ENCODE measurements at regions not wholly inside any gene's neighbourhood (a gene's known extent, or its start where the extent isn't known, plus 50 kb on each side); places are given as distances from the start of the nearest gene placed in this dataset.
"Not testable (repeated sequence)": the region's sequence is repeated elsewhere in the genome, so short reads cannot be mapped to it uniquely, and the experiment has no call there.

- H3K4me3 ChIP-seq (ENCODE audit: low read length), result no peak overlapping the region
- no peaks in the 10 kb centered on the region for H3K9me3 ChIP-seq (ENCODE audit: insufficient read depth, low read depth, low read length)
- no peak overlapping the region for H3K27ac ChIP-seq (ENCODE audit: low read length)
- no peaks in the 10 kb centered on the region for H3K27me3 ChIP-seq (ENCODE audit: insufficient read depth, low read length)
- no peak overlapping the region for H3K9ac ChIP-seq (ENCODE audit: low read depth, low read length)
- no peaks in the 10 kb centered on the region for H3K36me3 ChIP-seq (ENCODE audit: insufficient read depth, low read depth, low read length)
- no peaks in the 10 kb centered on the region for H3K4me1 ChIP-seq (ENCODE audit: insufficient read depth, low read length)
Observed at GRCh38 chr5:18420711-18421110, 786.5 kb downstream of the TAF11L14 start.

DNA sequence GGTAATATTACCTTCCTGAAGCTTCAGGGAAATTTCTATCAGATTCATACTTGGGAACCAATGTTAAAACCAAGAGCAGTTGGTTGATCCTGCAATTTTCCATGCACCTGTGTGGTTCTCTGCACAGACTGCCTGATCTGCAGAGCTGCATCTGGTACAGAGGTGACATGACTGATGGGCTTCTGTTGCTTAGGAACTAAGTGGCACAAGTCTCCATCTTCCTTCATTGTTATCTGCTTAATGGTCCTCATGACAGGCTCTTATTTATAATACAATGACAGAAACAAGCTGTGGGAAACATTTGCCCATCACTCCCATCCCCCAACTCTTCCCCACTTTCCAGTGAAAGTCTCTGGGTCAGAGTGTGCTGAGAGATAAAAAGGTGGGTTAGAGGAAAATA is 799.1 kb downstream of the TAF11L14 start:
- no peak overlapping the region for H3K4me3 ChIP-seq (ENCODE audit: low read length)
- no peak overlapping the region for H3K9ac ChIP-seq (ENCODE audit: low read depth, low read length)
- no peaks in the 10 kb centered on the region for H3K36me3 ChIP-seq (ENCODE audit: insufficient read depth, low read depth, low read length)
- H3K27me3 ChIP-seq (ENCODE audit: insufficient read depth, low read length), result no peaks in the 10 kb centered on the region
- peaks cover 2% of the 10 kb centered on the region; the same call in 1 of the 2 replicates for H3K9me3 ChIP-seq (ENCODE audit: insufficient read depth, low read depth, low read length)
- no peak overlapping the region for H3K27ac ChIP-seq (ENCODE audit: low read length)
- no peaks in the 10 kb centered on the region for H3K4me1 ChIP-seq (ENCODE audit: insufficient read depth, low read length)

GRCh38 chr5:18438126-18438525 is 803.9 kb downstream of the TAF11L14 start:
- Histone ChIP-seq H3K36me3 (ENCODE audit: insufficient read depth, low read depth, low read length) (no peaks in the 10 kb centered on the region), H3K9me3 (ENCODE audit: insufficient read depth, low read depth, low read length) (peaks cover 16% of the 10 kb centered on the region; the same call in 1 of the 2 replicates), H3K4me1 (ENCODE audit: insufficient read depth, low read length) (no peaks in the 10 kb centered on the region), H3K4me3 (ENCODE audit: low read length) (no peak overlapping the region), H3K9ac (ENCODE audit: low read depth, low read length) (no peak overlapping the region), H3K27ac (ENCODE audit: low read length) (no peak overlapping the region), H3K27me3 (ENCODE audit: insufficient read depth, low read length) (no peaks in the 10 kb centered on the region)

- Histone ChIP-seq H3K4me3 (ENCODE audit: low read length) (no peak overlapping the region), H3K27ac (ENCODE audit: low read length) (no peak overlapping the region), H3K9me3 (ENCODE audit: insufficient read depth, low read depth, low read length) (0 out of 2 replicates have a peak, but pooled peaks cover 4% of the 10 kb centered on the region), H3K36me3 (ENCODE audit: insufficient read depth, low read depth, low read length) (no peaks in the 10 kb centered on the region), H3K9ac (ENCODE audit: low read depth, low read length) (no peak overlapping the region), H3K4me1 (ENCODE audit: insufficient read depth, low read length) (no peaks in the 10 kb centered on the region), H3K27me3 (ENCODE audit: insufficient read depth, low read length) (no peaks in the 10 kb centered on the region)
Observed at GRCh38 chr5:18455521-18455920, 821.3 kb downstream of the TAF11L14 start.

- no peak overlapping the region for H3K9ac ChIP-seq (ENCODE audit: low read depth, low read length)
- H3K4me1 ChIP-seq (ENCODE audit: insufficient read depth, low read length), result no peaks in the 10 kb centered on the region
- no peak overlapping the region for H3K27ac ChIP-seq (ENCODE audit: low read length)
- H3K9me3 ChIP-seq (ENCODE audit: insufficient read depth, low read depth, low read length), result 0 out of 2 replicates have a peak, but pooled peaks cover 4% of the 10 kb centered on the region
- no peaks in the 10 kb centered on the region for H3K36me3 ChIP-seq (ENCODE audit: insufficient read depth, low read depth, low read length)
- H3K27me3 ChIP-seq (ENCODE audit: insufficient read depth, low read length), result no peaks in the 10 kb centered on the region
- no peak overlapping the region for H3K4me3 ChIP-seq (ENCODE audit: low read length)
Observed at GRCh38 chr5:18457255-18457654, 823.0 kb downstream of the TAF11L14 start.

DNA sequence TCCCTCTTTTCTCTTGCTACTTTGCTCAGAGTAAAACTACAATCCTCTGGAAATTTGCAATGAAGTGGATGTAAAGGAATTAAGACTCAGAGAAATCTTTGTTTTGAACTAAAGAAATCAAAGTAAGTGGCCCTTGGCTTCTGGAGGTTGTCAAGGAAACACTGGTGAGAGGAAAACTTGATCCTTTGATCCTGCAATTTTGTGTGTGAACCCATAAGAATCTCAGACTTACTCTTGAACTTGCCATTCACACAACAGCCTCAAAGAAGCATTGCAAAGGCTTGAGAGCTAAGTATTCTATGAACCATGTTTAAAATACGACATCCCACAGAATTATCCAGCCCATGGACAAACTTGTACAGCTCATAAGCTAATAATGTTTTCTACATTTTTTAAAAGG is 827.5 kb downstream of the TAF11L14 start:
- no peaks in the 10 kb centered on the region for H3K36me3 ChIP-seq (ENCODE audit: insufficient read depth, low read depth, low read length)
- no peak overlapping the region for H3K9ac ChIP-seq (ENCODE audit: low read depth, low read length)
- H3K27ac ChIP-seq (ENCODE audit: low read length), result no peak overlapping the region
- H3K27me3 ChIP-seq (ENCODE audit: insufficient read depth, low read length), result no peaks in the 10 kb centered on the region
- H3K4me1 ChIP-seq (ENCODE audit: insufficient read depth, low read length), result no peaks in the 10 kb centered on the region
- 0 out of 2 replicates have a peak, but pooled peaks cover 4% of the 10 kb centered on the region for H3K9me3 ChIP-seq (ENCODE audit: insufficient read depth, low read depth, low read length)
- no peak overlapping the region for H3K4me3 ChIP-seq (ENCODE audit: low read length)

DNA sequence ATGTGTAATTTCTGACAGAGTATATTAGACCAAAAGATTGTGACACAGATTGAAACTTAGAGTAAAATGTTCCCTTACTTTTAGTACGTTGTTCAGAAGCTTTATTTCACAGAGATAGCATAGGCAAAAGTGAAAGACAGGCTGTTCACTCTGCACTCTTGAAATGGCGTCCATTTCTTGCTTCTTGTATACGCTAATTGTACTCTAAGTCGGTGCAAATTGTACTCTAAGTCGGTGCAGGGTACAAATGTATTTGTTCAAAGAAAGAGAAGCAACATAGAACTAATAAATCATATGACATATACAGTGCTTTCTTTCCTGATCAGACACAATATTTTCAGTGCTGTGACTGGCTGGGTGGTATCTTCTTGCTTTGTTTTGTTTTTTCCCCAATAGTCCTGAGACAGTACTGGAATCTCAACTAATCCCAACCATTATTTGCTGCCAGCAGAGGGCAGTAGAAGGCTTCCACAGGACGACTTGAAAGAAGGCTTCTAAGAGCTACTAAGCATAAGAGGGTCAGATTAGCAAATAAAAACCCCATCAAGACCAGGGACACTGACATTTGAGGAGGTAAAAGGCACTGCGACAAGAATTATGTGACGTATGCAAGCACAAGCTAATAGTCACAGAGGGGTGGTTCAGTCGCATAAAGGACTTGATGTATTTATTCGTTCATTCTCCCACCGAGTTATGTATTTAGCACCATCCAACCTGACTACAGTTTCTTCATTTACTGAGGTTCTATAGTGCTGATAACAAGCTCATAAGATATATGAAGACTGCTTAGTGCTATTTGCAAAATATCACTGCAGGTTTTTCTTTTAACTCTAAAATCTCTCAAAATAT is 831.8 kb downstream of the TAF11L14 start:
- H3K27ac ChIP-seq (ENCODE audit: low read length), result no peak overlapping the region
- no peak overlapping the region for H3K9ac ChIP-seq (ENCODE audit: low read depth, low read length)
- H3K4me1 ChIP-seq (ENCODE audit: insufficient read depth, low read length), result no peaks in the 10 kb centered on the region
- no peaks in the 10 kb centered on the region for H3K36me3 ChIP-seq (ENCODE audit: insufficient read depth, low read depth, low read length)
- H3K4me3 ChIP-seq (ENCODE audit: low read length), result no peak overlapping the region
- H3K9me3 ChIP-seq (ENCODE audit: insufficient read depth, low read depth, low read length), result no peaks in the 10 kb centered on the region
- no peaks in the 10 kb centered on the region for H3K27me3 ChIP-seq (ENCODE audit: insufficient read depth, low read length)

GRCh38 chr5:18466731-18467130 is 832.5 kb downstream of the TAF11L14 start:
- H3K4me1 ChIP-seq (ENCODE audit: insufficient read depth, low read length), result no peaks in the 10 kb centered on the region
- H3K9ac ChIP-seq (ENCODE audit: low read depth, low read length), result no peak overlapping the region
- H3K27ac ChIP-seq (ENCODE audit: low read length), result no peak overlapping the region
- no peak overlapping the region for H3K4me3 ChIP-seq (ENCODE audit: low read length)
- peaks cover 6% of the 10 kb centered on the region for H3K9me3 ChIP-seq (ENCODE audit: insufficient read depth, low read depth, low read length)
- H3K36me3 ChIP-seq (ENCODE audit: insufficient read depth, low read depth, low read length), result no peaks in the 10 kb centered on the region
- no peaks in the 10 kb centered on the region for H3K27me3 ChIP-seq (ENCODE audit: insufficient read depth, low read length)

DNA sequence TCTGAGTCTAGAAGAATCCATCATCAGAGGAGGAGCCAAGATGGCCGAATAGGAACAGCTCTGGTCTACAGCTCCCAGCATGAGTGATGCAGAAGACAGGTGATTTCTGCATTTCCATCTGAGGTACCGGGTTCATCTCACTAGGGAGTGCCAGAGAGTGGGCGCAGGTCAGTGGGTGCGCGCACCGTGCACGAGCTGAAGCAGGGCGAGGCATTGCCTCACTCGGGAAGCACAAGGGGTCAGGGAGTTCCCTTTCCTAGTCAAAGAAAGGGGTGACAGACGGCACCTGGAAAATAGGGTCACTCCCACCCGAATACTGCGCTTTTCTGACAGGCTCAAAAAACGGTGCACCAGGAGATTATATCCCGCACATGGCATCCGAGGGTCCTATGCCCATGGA is 837.5 kb downstream of the TAF11L14 start:
- H3K9me3 ChIP-seq (ENCODE audit: insufficient read depth, low read depth, low read length); H3K36me3 ChIP-seq (ENCODE audit: insufficient read depth, low read depth, low read length); H3K27me3 ChIP-seq (ENCODE audit: insufficient read depth, low read length); H3K4me1 ChIP-seq (ENCODE audit: insufficient read depth, low read length); H3K4me3 ChIP-seq (ENCODE audit: low read length); H3K27ac ChIP-seq (ENCODE audit: low read length); H3K9ac ChIP-seq (ENCODE audit: low read depth, low read length): not testable (repeated sequence)

DNA sequence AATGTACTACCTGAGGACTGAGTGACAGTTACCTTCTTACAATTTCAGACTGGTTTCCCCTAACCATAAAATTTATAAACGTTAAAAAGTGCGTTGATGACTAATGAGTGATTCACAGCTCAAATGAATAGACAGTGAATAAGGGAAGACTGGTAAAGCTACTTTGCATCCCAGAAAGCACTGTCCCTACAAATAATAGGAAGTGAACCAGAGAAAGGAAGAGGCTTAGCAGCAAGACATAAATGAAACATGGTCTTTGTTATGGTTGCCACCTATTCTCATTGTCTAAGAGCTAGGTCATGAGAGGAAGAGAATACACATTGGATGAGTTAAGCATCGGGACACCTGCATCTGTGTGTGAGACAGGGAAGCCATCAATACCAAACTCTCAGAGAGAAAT is 849.2 kb downstream of the TAF11L14 start:
- Histone ChIP-seq H3K27ac (ENCODE audit: low read length) (no peak overlapping the region), H3K9me3 (ENCODE audit: insufficient read depth, low read depth, low read length) (no peaks in the 10 kb centered on the region), H3K4me3 (ENCODE audit: low read length) (no peak overlapping the region), H3K4me1 (ENCODE audit: insufficient read depth, low read length) (no peaks in the 10 kb centered on the region; the same call in 1 of the 2 replicates), H3K27me3 (ENCODE audit: insufficient read depth, low read length) (no peaks in the 10 kb centered on the region), H3K36me3 (ENCODE audit: insufficient read depth, low read depth, low read length) (no peaks in the 10 kb centered on the region), H3K9ac (ENCODE audit: low read depth, low read length) (no peak overlapping the region)

DNA sequence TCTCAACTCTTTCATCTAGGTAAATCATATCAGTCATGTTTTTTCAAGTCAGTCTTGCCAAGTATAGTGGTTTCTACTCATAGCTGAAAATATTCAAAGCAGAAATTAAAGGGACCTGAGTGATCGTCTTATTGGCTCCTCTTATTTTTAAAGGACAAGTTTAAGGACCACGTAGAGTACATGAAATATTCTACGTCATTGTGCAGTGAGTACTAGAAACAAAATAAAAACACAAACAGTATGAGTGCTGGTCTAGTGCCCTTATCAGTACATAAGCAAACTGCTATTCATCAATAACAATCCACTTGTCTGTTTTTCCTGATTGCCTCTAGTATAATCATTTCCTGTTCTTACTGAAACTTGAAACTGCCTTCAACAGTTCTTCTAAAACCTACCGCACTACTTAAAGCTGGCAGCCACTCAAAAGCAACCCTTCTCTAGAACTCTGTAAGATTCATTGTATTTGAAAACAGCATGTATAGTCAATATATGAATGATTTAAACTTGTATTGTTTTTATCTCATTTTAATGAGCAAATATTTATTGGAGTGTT is 853.7 kb downstream of the TAF11L14 start:
- H3K4me3 ChIP-seq (ENCODE audit: low read length), result no peak overlapping the region
- no peaks in the 10 kb centered on the region; the same call in 1 of the 2 replicates for H3K4me1 ChIP-seq (ENCODE audit: insufficient read depth, low read length)
- H3K27ac ChIP-seq (ENCODE audit: low read length), result no peak overlapping the region
- H3K27me3 ChIP-seq (ENCODE audit: insufficient read depth, low read length), result no peaks in the 10 kb centered on the region
- H3K9ac ChIP-seq (ENCODE audit: low read depth, low read length), result no peak overlapping the region
- H3K9me3 ChIP-seq (ENCODE audit: insufficient read depth, low read depth, low read length), result no peaks in the 10 kb centered on the region
- no peaks in the 10 kb centered on the region for H3K36me3 ChIP-seq (ENCODE audit: insufficient read depth, low read depth, low read length)

- H3K4me1 ChIP-seq (ENCODE audit: insufficient read depth, low read length), result no peaks in the 10 kb centered on the region
- no peaks in the 10 kb centered on the region for H3K9me3 ChIP-seq (ENCODE audit: insufficient read depth, low read depth, low read length)
- H3K27ac ChIP-seq (ENCODE audit: low read length), result no peak overlapping the region
- H3K27me3 ChIP-seq (ENCODE audit: insufficient read depth, low read length), result no peaks in the 10 kb centered on the region
- H3K36me3 ChIP-seq (ENCODE audit: insufficient read depth, low read depth, low read length), result no peaks in the 10 kb centered on the region
- H3K9ac ChIP-seq (ENCODE audit: low read depth, low read length), result no peak overlapping the region
- no peak overlapping the region for H3K4me3 ChIP-seq (ENCODE audit: low read length)
Observed at GRCh38 chr5:18489703-18490102, 855.4 kb downstream of the TAF11L14 start.

Data from iPS-20b (cell line).